Neural crest cell (in vitro differentiated cells): ENCODE measurements at regions not wholly inside any gene's neighbourhood (a gene's known extent, or its start where the extent isn't known, plus 50 kb on each side); places are given as distances from the start of the nearest gene placed in this dataset.
A peak's percentile ranks its signal among the peaks of the same experiment; 100 is the strongest.

ENCODE experiments used
- DNase-seq: peaks from one replicate; pipeline ENCODE4 v3.0.0; 2021; ENCODE audit warnings: low read depth, mixed read lengths, low spot score
- H3K27ac Mint-ChIP-seq: one replicate; pipeline ENCODE4 v1.8.0; 2021; ENCODE audit warnings: mild to moderate bottlenecking, mixed read lengths; ENCODE audit not compliant: unreplicated experiment
- H3K27me3 Mint-ChIP-seq: 2 replicates; pipeline ENCODE4 v1.8.0; 2021; ENCODE audit warnings: low read depth, mild to moderate bottlenecking, mixed read lengths
- H3K36me3 Mint-ChIP-seq: 2 replicates; pipeline ENCODE4 v1.8.0; 2021; ENCODE audit warnings: low read depth, mild to moderate bottlenecking, mixed read lengths
- H3K4me1 Mint-ChIP-seq: 2 replicates; pipeline ENCODE4 v1.8.0; 2021; ENCODE audit warnings: mixed read lengths
- H3K4me3 Mint-ChIP-seq: one replicate; pipeline ENCODE4 v1.8.0; 2021; ENCODE audit warnings: mild to moderate bottlenecking, mixed read lengths
- H3K9me3 Mint-ChIP-seq: 2 replicates; pipeline ENCODE4 v1.8.0; 2021; ENCODE audit warnings: mixed read lengths
- TF ChIP-seq, protein P1 (sequence below): fragments of 200-600 bp; sonication (generic); conservative IDR thresholded peaks from 2 replicates; pipeline ENCODE4 v1.5.0; 2021; ENCODE audit warnings: antibody characterized with exemption, mild to moderate bottlenecking

DNA sequence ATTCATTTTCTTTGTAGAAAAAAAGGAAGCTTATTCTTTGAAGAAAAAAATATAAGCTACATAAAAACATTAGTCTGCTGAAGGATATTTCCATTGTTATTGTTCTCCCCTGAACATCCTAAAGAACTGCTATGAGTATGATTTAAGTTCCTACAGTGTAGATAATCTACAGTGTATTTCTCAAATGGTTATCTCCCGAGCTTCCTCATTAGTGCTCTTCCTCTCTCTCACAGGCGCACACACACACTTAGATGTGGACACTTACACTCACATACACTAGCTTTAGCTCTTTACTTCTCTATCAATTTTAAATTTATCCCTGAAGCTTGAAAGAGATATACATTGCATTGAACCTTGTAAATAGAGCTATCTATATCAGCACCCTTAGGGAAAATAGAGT lies 681.0 kb downstream of the KCNJ3 start:
- TF ChIP-seq, protein P1, sequence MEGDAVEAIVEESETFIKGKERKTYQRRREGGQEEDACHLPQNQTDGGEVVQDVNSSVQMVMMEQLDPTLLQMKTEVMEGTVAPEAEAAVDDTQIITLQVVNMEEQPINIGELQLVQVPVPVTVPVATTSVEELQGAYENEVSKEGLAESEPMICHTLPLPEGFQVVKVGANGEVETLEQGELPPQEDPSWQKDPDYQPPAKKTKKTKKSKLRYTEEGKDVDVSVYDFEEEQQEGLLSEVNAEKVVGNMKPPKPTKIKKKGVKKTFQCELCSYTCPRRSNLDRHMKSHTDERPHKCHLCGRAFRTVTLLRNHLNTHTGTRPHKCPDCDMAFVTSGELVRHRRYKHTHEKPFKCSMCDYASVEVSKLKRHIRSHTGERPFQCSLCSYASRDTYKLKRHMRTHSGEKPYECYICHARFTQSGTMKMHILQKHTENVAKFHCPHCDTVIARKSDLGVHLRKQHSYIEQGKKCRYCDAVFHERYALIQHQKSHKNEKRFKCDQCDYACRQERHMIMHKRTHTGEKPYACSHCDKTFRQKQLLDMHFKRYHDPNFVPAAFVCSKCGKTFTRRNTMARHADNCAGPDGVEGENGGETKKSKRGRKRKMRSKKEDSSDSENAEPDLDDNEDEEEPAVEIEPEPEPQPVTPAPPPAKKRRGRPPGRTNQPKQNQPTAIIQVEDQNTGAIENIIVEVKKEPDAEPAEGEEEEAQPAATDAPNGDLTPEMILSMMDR: no peak
- H3K4me3 Mint-ChIP-seq: no peak overlapping the region
- H3K36me3 Mint-ChIP-seq: no peaks in the 10 kb centered on the region
- no peak overlapping the region for H3K27ac Mint-ChIP-seq
- peaks cover 21% of the 10 kb centered on the region for H3K4me1 Mint-ChIP-seq
- DNase-seq: no peak
- H3K9me3 Mint-ChIP-seq: no peaks in the 10 kb centered on the region
- no peaks in the 10 kb centered on the region for H3K27me3 Mint-ChIP-seq

- no peak overlapping the region for H3K27ac Mint-ChIP-seq
- TF ChIP-seq, protein P1: no peak
- H3K36me3 Mint-ChIP-seq: no peaks in the 10 kb centered on the region
- peaks cover 19% of the 10 kb centered on the region for H3K4me1 Mint-ChIP-seq
- H3K27me3 Mint-ChIP-seq: no peaks in the 10 kb centered on the region
- no peak overlapping the region for H3K4me3 Mint-ChIP-seq
- no peaks in the 10 kb centered on the region for H3K9me3 Mint-ChIP-seq
- DNase-seq: no peak
Measured at GRCh38 chr2:155377931-155378444, 679.5 kb downstream of the KCNJ3 start.

- no peaks in the 10 kb centered on the region for H3K9me3 Mint-ChIP-seq
- TF ChIP-seq, protein P1: peak; percentile 74
- H3K4me3 Mint-ChIP-seq: no peak overlapping the region
- no peak for DNase-seq
- H3K4me1 Mint-ChIP-seq: peaks cover 15% of the 10 kb centered on the region
- H3K27ac Mint-ChIP-seq: no peak overlapping the region
- H3K27me3 Mint-ChIP-seq: no peaks in the 10 kb centered on the region
- no peaks in the 10 kb centered on the region for H3K36me3 Mint-ChIP-seq
Measured at GRCh38 chr2:155377266-155377680, 678.8 kb downstream of the KCNJ3 start.

DNA sequence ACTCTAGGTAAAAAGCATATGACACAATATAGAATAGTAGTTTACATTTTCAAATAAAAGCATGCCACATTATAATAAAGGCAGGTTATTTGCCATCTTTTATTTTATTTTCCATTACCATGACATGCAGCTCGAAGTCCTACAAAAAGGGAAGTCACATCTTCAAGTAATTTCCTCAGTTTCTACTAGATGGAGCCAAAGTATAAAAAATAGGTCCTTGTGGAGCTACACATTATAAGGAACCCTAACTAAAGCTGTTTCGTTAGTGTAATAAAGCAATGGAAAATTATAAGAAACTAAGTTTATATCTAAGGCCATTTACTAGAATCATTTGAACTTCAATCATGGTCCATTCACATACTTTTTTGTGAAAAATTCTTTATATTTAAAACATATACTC lies 674.5 kb downstream of the KCNJ3 start:
- H3K27ac Mint-ChIP-seq: no peak overlapping the region
- TF ChIP-seq, protein P1: peak; percentile 67

DNA sequence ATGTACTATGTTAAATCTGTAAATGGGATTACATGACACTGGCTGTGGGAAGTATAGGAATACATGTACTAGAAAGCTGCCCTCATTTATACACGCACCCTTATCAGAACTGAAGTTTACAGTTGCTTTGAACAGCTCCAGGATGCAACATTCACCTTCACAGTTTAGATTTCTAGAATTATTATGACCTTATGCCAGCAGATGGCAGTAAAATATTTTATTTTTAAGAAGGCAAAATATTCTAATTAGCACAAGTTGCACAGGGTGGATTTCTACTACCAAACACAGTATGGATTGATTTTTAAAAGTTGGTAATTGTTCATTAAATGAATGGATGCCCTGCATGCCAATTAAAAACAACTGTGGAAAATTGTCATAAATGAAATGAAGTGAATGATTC lies 670.4 kb downstream of the KCNJ3 start:
- TF ChIP-seq, protein P1: peak; percentile 62
- no peak for DNase-seq
- H3K27me3 Mint-ChIP-seq: no peaks in the 10 kb centered on the region
- no peak overlapping the region for H3K4me3 Mint-ChIP-seq
- no peak overlapping the region for H3K27ac Mint-ChIP-seq
- H3K4me1 Mint-ChIP-seq: no peaks in the 10 kb centered on the region
- no peaks in the 10 kb centered on the region for H3K36me3 Mint-ChIP-seq
- H3K9me3 Mint-ChIP-seq: no peaks in the 10 kb centered on the region

More for the DNA sequence above, 674.5 kb downstream of the KCNJ3 start:
- DNase-seq: no peak
- Mint-ChIP-seq H3K36me3 (no peaks in the 10 kb centered on the region), H3K4me1 (peaks cover 5% of the 10 kb centered on the region), H3K4me3 (no peak overlapping the region), H3K27me3 (no peaks in the 10 kb centered on the region), H3K9me3 (no peaks in the 10 kb centered on the region)
